ENCODE measurements at regions not wholly inside any gene's neighbourhood (a gene's known extent, or its start where the extent isn't known, plus 50 kb on each side); places are given as distances from the start of the nearest gene placed in this dataset.
A peak's percentile ranks its signal among the peaks of the same experiment; 100 is the strongest.

- Histone ChIP-seq H3K4me3 (ENCODE audit: low read length) (no peak overlapping the region), H3K27ac (ENCODE audit: low read length) (no peak overlapping the region), H3K27me3 (ENCODE audit: control insufficient read depth, insufficient read depth) (no peaks in the 10 kb centered on the region), H3K4me1 (ENCODE audit: control insufficient read depth, insufficient read depth, low read length) (no peaks in the 10 kb centered on the region), H3K9me3 (ENCODE audit: control insufficient read depth, low read length) (no peaks in the 10 kb centered on the region)
- no peak for DNase-seq
- intact Hi-C loops (cut with DNase I): no loop called here
- WGBS: 70% methylated on average over 1 of the region's 1 CpG
- no peak for ATAC-seq
Measured at GRCh38 chr3:78426454-78426853, 1341.3 kb downstream of the ROBO1 start.

- Histone ChIP-seq H3K4me3 (ENCODE audit: low read length) (no peak overlapping the region), H3K27ac (ENCODE audit: low read length) (no peak overlapping the region), H3K27me3 (ENCODE audit: control insufficient read depth, insufficient read depth) (no peaks in the 10 kb centered on the region), H3K4me1 (ENCODE audit: control insufficient read depth, insufficient read depth, low read length) (no peaks in the 10 kb centered on the region), H3K9me3 (ENCODE audit: control insufficient read depth, low read length) (no peaks in the 10 kb centered on the region)
- intact Hi-C loops (cut with DNase I): no loop called here
- ATAC-seq: no peak
- no peak for DNase-seq
Measured at GRCh38 chr3:78427303-78427702, 1340.5 kb downstream of the ROBO1 start.

GRCh38 chr3:78430741-78431140, 1337.1 kb downstream of the ROBO1 start:
- 72% methylated on average over 1 of the region's 1 CpG for WGBS
- H3K4me3 ChIP-seq (ENCODE audit: low read length): no peak overlapping the region
- no peaks in the 10 kb centered on the region for H3K4me1 ChIP-seq (ENCODE audit: control insufficient read depth, insufficient read depth, low read length)
- H3K27me3 ChIP-seq (ENCODE audit: control insufficient read depth, insufficient read depth): no peaks in the 10 kb centered on the region
- intact Hi-C loops (cut with DNase I): no loop called here
- ATAC-seq: no peak
- no peaks in the 10 kb centered on the region for H3K9me3 ChIP-seq (ENCODE audit: control insufficient read depth, low read length)
- H3K27ac ChIP-seq (ENCODE audit: low read length): no peak overlapping the region
- no peak for DNase-seq

- no peak for ATAC-seq
- no peaks in the 10 kb centered on the region for H3K27me3 ChIP-seq (ENCODE audit: control insufficient read depth, insufficient read depth)
- WGBS: 82% methylated on average over 3 of the region's 3 CpGs
- H3K4me1 ChIP-seq (ENCODE audit: control insufficient read depth, insufficient read depth, low read length): no peaks in the 10 kb centered on the region
- H3K27ac ChIP-seq (ENCODE audit: low read length): no peak overlapping the region
- intact Hi-C loops (cut with DNase I): no loop called here
- DNase-seq: no peak
- no peaks in the 10 kb centered on the region for H3K9me3 ChIP-seq (ENCODE audit: control insufficient read depth, low read length)
- H3K4me3 ChIP-seq (ENCODE audit: low read length): no peak overlapping the region
Measured at GRCh38 chr3:78434801-78435200, 1333.0 kb downstream of the ROBO1 start.

GRCh38 chr3:78455166-78455565, 1312.6 kb downstream of the ROBO1 start:
- Histone ChIP-seq H3K27ac (ENCODE audit: low read length) (no peak overlapping the region), H3K9me3 (ENCODE audit: control insufficient read depth, low read length) (no peaks in the 10 kb centered on the region), H3K4me1 (ENCODE audit: control insufficient read depth, insufficient read depth, low read length) (no peaks in the 10 kb centered on the region), H3K4me3 (ENCODE audit: low read length) (no peak overlapping the region), H3K27me3 (ENCODE audit: control insufficient read depth, insufficient read depth) (no peaks in the 10 kb centered on the region)
- intact Hi-C loops (cut with DNase I): no loop called here
- DNase-seq: no peak
- 20% methylated on average over 1 of the region's 1 CpG for WGBS
- no peak for ATAC-seq

- DNase-seq (no peak), ATAC-seq (no peak)
- intact Hi-C loops (cut with DNase I): no loop called here
- H3K4me1 ChIP-seq (ENCODE audit: control insufficient read depth, insufficient read depth, low read length): no peaks in the 10 kb centered on the region
- H3K9me3 ChIP-seq (ENCODE audit: control insufficient read depth, low read length): no peaks in the 10 kb centered on the region
- WGBS: 53% methylated on average over 2 of the region's 2 CpGs
- no peak overlapping the region for H3K27ac ChIP-seq (ENCODE audit: low read length)
- no peak overlapping the region for H3K4me3 ChIP-seq (ENCODE audit: low read length)
- H3K27me3 ChIP-seq (ENCODE audit: control insufficient read depth, insufficient read depth): no peaks in the 10 kb centered on the region
Measured at GRCh38 chr3:78455712-78456433, 1311.9 kb downstream of the ROBO1 start.

DNA sequence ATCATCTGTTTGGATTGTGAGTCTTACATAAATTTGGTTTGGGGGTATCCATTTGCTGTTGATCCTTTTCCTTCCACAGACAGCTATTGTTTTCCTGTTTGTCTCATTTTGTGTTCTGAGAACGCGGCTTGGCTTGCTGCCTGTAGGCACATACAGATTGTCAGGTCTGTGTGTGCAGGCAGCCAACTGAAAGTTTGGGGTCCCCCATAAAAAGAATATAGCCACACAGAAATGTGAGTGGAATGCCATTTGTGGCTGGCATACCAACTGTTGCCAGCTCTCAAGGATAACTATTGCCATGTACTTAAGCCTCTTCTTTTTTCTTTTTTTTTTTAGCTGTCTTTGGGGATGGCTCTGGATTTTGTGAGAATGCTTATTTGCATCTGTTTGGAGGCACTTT, 1308.0 kb downstream of the ROBO1 start:
- no peak overlapping the region for H3K27ac ChIP-seq (ENCODE audit: low read length)
- H3K9me3 ChIP-seq (ENCODE audit: control insufficient read depth, low read length): no peaks in the 10 kb centered on the region
- 64% methylated on average over 2 of the region's 2 CpGs for WGBS
- DNase-seq: no peak
- intact Hi-C loops (cut with DNase I): no loop called here
- H3K4me1 ChIP-seq (ENCODE audit: control insufficient read depth, insufficient read depth, low read length): no peaks in the 10 kb centered on the region
- no peak for ATAC-seq
- H3K4me3 ChIP-seq (ENCODE audit: low read length): no peak overlapping the region
- no peaks in the 10 kb centered on the region for H3K27me3 ChIP-seq (ENCODE audit: control insufficient read depth, insufficient read depth)

- intact Hi-C loops (cut with DNase I): no loop called here
- no peak for ATAC-seq
- no peaks in the 10 kb centered on the region for H3K9me3 ChIP-seq (ENCODE audit: control insufficient read depth, low read length)
Measured at GRCh38 chr3:78462021-78462420, 1305.8 kb downstream of the ROBO1 start.

GRCh38 chr3:78476076-78476475, 1291.7 kb downstream of the ROBO1 start:
- Histone ChIP-seq H3K9me3 (ENCODE audit: control insufficient read depth, low read length) (no peaks in the 10 kb centered on the region), H3K27me3 (ENCODE audit: control insufficient read depth, insufficient read depth) (no peaks in the 10 kb centered on the region), H3K4me3 (ENCODE audit: low read length) (no peak overlapping the region), H3K4me1 (ENCODE audit: control insufficient read depth, insufficient read depth, low read length) (no peaks in the 10 kb centered on the region), H3K27ac (ENCODE audit: low read length) (no peak overlapping the region)
- intact Hi-C loops (cut with DNase I): no loop called here
- DNase-seq (no peak), ATAC-seq (no peak)
- 61% methylated on average over 3 of the region's 3 CpGs for WGBS

More at GRCh38 chr3:78462021-78462420, 1305.8 kb downstream of the ROBO1 start:
- no peak overlapping the region for H3K27ac ChIP-seq (ENCODE audit: low read length)
- 35% methylated on average over 2 of the region's 2 CpGs for WGBS
- H3K4me1 ChIP-seq (ENCODE audit: control insufficient read depth, insufficient read depth, low read length): no peaks in the 10 kb centered on the region
- H3K4me3 ChIP-seq (ENCODE audit: low read length): no peak overlapping the region
- H3K27me3 ChIP-seq (ENCODE audit: control insufficient read depth, insufficient read depth): no peaks in the 10 kb centered on the region
- no peak for DNase-seq

- DNase-seq (peak in 1 of 3 donors; percentile 36), ATAC-seq (no peak)
- no peaks in the 10 kb centered on the region for H3K9me3 ChIP-seq (ENCODE audit: control insufficient read depth, low read length)
- H3K27me3 ChIP-seq (ENCODE audit: control insufficient read depth, insufficient read depth): no peaks in the 10 kb centered on the region
- WGBS: 90% methylated on average over 11 of the region's 11 CpGs
- H3K27ac ChIP-seq (ENCODE audit: low read length): no peak overlapping the region
- no peak overlapping the region for H3K4me3 ChIP-seq (ENCODE audit: low read length)
- intact Hi-C loops (cut with DNase I): no loop called here
- H3K4me1 ChIP-seq (ENCODE audit: control insufficient read depth, insufficient read depth, low read length): no peaks in the 10 kb centered on the region
Measured at GRCh38 chr3:78481050-78481449, 1286.7 kb downstream of the ROBO1 start.

- Histone ChIP-seq H3K9me3 (ENCODE audit: control insufficient read depth, low read length) (no peaks in the 10 kb centered on the region), H3K4me1 (ENCODE audit: control insufficient read depth, insufficient read depth, low read length) (no peaks in the 10 kb centered on the region), H3K4me3 (ENCODE audit: low read length) (no peak overlapping the region), H3K27me3 (ENCODE audit: control insufficient read depth, insufficient read depth) (no peaks in the 10 kb centered on the region), H3K27ac (ENCODE audit: low read length) (no peak overlapping the region)
- intact Hi-C loops (cut with DNase I): no loop called here
- DNase-seq: no peak
- 27% methylated on average over 3 of the region's 3 CpGs for WGBS
- no peak for ATAC-seq
Measured at GRCh38 chr3:78483090-78483489, 1284.7 kb downstream of the ROBO1 start.

DNA sequence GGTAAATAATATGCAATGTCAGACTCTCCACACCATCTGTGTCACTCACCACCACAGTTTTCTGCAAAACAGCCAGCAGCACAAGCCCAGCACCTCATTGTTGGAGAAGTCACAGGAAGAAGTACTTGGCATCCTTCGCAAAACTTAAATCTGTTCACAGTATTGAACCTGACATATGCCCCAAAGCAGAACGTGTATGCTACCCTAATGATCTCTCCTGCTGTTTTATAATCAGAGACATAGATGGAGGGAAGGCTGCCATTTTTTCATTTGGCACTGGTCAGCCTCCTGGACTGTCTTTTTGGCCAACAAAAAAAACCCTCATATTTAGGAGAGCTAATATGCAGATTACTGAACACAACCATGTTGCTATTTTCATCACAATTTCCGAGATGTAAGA, 1272.9 kb downstream of the ROBO1 start:
- no peak overlapping the region for H3K27ac ChIP-seq (ENCODE audit: low read length)
- H3K4me3 ChIP-seq (ENCODE audit: low read length): no peak overlapping the region
- no peaks in the 10 kb centered on the region for H3K9me3 ChIP-seq (ENCODE audit: control insufficient read depth, low read length)
- intact Hi-C loops (cut with DNase I): no loop called here
- H3K4me1 ChIP-seq (ENCODE audit: control insufficient read depth, insufficient read depth, low read length): no peaks in the 10 kb centered on the region
- H3K27me3 ChIP-seq (ENCODE audit: control insufficient read depth, insufficient read depth): no peaks in the 10 kb centered on the region
- no peak for ATAC-seq
- DNase-seq: no peak
- WGBS: 53% methylated on average over 3 of the region's 3 CpGs
